Hepatocyte (in vitro differentiated cells): ENCODE measurements at regions not wholly inside any gene's neighbourhood (a gene's known extent, or its start where the extent isn't known, plus 50 kb on each side); places are given as distances from the start of the nearest gene placed in this dataset.

ENCODE experiments used
- EZH2phosphoT487 ChIP-seq: fragments of 200-600 bp; sonication (generic); IDR thresholded peaks from one replicate; pipeline ENCODE4 v1.6.1; 2018; ENCODE audit warnings: antibody characterized with exemption, mild to moderate bottlenecking, low read depth, moderate library complexity; ENCODE audit not compliant: unreplicated experiment, severe bottlenecking
- TF ChIP-seq, protein P1 (sequence below): fragments of 200-600 bp; sonication (generic); IDR thresholded peaks from 2 replicates; pipeline ENCODE4 v1.5.1; 2016; ENCODE audit warnings: antibody characterized with exemption, mild to moderate bottlenecking; ENCODE audit not compliant: poor library complexity

GRCh38 chr22:25361899-25362214 lies 142.4 kb downstream of the CRYBB2 start:
- TF ChIP-seq, protein P1, sequence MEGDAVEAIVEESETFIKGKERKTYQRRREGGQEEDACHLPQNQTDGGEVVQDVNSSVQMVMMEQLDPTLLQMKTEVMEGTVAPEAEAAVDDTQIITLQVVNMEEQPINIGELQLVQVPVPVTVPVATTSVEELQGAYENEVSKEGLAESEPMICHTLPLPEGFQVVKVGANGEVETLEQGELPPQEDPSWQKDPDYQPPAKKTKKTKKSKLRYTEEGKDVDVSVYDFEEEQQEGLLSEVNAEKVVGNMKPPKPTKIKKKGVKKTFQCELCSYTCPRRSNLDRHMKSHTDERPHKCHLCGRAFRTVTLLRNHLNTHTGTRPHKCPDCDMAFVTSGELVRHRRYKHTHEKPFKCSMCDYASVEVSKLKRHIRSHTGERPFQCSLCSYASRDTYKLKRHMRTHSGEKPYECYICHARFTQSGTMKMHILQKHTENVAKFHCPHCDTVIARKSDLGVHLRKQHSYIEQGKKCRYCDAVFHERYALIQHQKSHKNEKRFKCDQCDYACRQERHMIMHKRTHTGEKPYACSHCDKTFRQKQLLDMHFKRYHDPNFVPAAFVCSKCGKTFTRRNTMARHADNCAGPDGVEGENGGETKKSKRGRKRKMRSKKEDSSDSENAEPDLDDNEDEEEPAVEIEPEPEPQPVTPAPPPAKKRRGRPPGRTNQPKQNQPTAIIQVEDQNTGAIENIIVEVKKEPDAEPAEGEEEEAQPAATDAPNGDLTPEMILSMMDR: no peak
- no peak for TF ChIP-seq EZH2phosphoT487
